DMS79 (cell line): ENCODE measurements at regions not wholly inside any gene's neighbourhood (a gene's known extent, or its start where the extent isn't known, plus 50 kb on each side); places are given as distances from the start of the nearest gene placed in this dataset.
"Not testable (repeated sequence)": the region's sequence is repeated elsewhere in the genome, so short reads cannot be mapped to it uniquely, and the experiment has no call there.

Experiments used
- DNase-seq: peaks from one replicate; lab custom pipeline; 2025; lab: John Stamatoyannopoulos, UW

- DNase-seq, result no peak
Observed at GRCh38 chr5:75002271-75002670, 50.1 kb downstream of the GCNT4 start.

- DNase-seq, result no peak
Observed at GRCh38 chr5:74995926-74996325, 56.4 kb downstream of the GCNT4 start.

- no peak for DNase-seq
Observed at GRCh38 chr5:74994826-74995225, 57.5 kb downstream of the GCNT4 start.

- no peak for DNase-seq
Observed at GRCh38 chr5:74993743-74994142, 58.6 kb downstream of the GCNT4 start.

- DNase-seq, result no peak
Observed at GRCh38 chr5:74992791-74993190, 59.6 kb downstream of the GCNT4 start.

GRCh38 chr5:74991522-74991921 is 60.8 kb downstream of the GCNT4 start:
- no peak for DNase-seq

GRCh38 chr5:74990194-74990593 is 62.2 kb downstream of the GCNT4 start:
- DNase-seq, result no peak

- DNase-seq, result no peak
Observed at GRCh38 chr5:74988273-74988983, 63.9 kb downstream of the GCNT4 start.

- DNase-seq, result no peak
Observed at GRCh38 chr5:74978345-74978744, 74.0 kb downstream of the GCNT4 start.

GRCh38 chr5:74977471-74977870 is 74.9 kb downstream of the GCNT4 start:
- no peak for DNase-seq

- DNase-seq, result no peak
Observed at GRCh38 chr5:74976651-74977050, 75.7 kb downstream of the GCNT4 start.

- DNase-seq, result no peak
Observed at GRCh38 chr5:74975582-74975981, 76.8 kb downstream of the GCNT4 start.

- DNase-seq, result no peak
Observed at GRCh38 chr5:74974451-74975091, 77.8 kb downstream of the GCNT4 start.

- DNase-seq, result no peak
Observed at GRCh38 chr5:74973694-74974093, 78.7 kb downstream of the GCNT4 start.

- no peak for DNase-seq
Observed at GRCh38 chr5:74971947-74972460, 80.4 kb downstream of the GCNT4 start.

- DNase-seq, result not testable (repeated sequence)
Observed at GRCh38 chr5:74970891-74971290, 81.5 kb downstream of the GCNT4 start.

GRCh38 chr5:74969726-74970125 is 82.6 kb downstream of the GCNT4 start:
- no peak for DNase-seq

- no peak for DNase-seq
Observed at GRCh38 chr5:74966141-74967026, 86.0 kb downstream of the GCNT4 start.

- no peak for DNase-seq
Observed at GRCh38 chr5:74963407-74963806, 89.0 kb downstream of the GCNT4 start.

- DNase-seq, result no peak
Observed at GRCh38 chr5:74957906-74958305, 91.7 kb upstream of the FAM169A start.

GRCh38 chr5:74957029-74957784 is 91.0 kb upstream of the FAM169A start:
- no peak for DNase-seq

- DNase-seq, result no peak
Observed at GRCh38 chr5:74956278-74956677, 90.1 kb upstream of the FAM169A start.
